ENCODE measurements at regions not wholly inside any gene's neighbourhood (a gene's known extent, or its start where the extent isn't known, plus 50 kb on each side); places are given as distances from the start of the nearest gene placed in this dataset.

GRCh38 chr2:523698-524270 lies 153.4 kb downstream of the TMEM18 start:
- Histone ChIP-seq H3K4me3 (ENCODE audit: low read depth, low read length) (no peak overlapping the region), H2BK12ac (ENCODE audit: low read length) (peak overlapping the region; percentile 51)

GRCh38 chr2:522776-523175 lies 154.4 kb downstream of the TMEM18 start:
- no peaks in the 10 kb centered on the region for H3K36me3 ChIP-seq (ENCODE audit: control insufficient read depth in 1 of 2, insufficient read depth in 2 of 2, low read length in 2 of 2)
- no peak overlapping the region for H2AK5ac ChIP-seq (ENCODE audit: low read length)
- no peak overlapping the region for H3K18ac ChIP-seq (ENCODE audit: low read length)
- H2AFZ ChIP-seq (ENCODE audit: insufficient read depth, low read length, poor library complexity), result no peak overlapping the region
- no peak overlapping the region for H3K4me3 ChIP-seq (ENCODE audit: low read depth, low read length)
- WGBS (ENCODE audit: extremely low coverage, insufficient coverage, insufficient read length), result 100% methylated on average over 3 of the region's 9 CpGs
- H3K14ac ChIP-seq (ENCODE audit: low read length), result no peak overlapping the region
- no peak overlapping the region for H2BK5ac ChIP-seq (ENCODE audit: low read depth, low read length, poor library complexity)
- no peak for DNase-seq
- H2BK12ac ChIP-seq (ENCODE audit: low read length), result no peak overlapping the region
- H3K23ac ChIP-seq (ENCODE audit: low read length), result no peak overlapping the region
- H3K27me3 ChIP-seq (ENCODE audit: insufficient read depth, low read length), result no peaks in the 10 kb centered on the region
- peaks cover 14 to 23% of the 10 kb centered on the region in 2 experiments for H3K4me1 ChIP-seq (ENCODE audit: control insufficient read depth in 1 of 2, insufficient read depth in 2 of 2, low read length in 2 of 2)
- H3K9ac ChIP-seq (ENCODE audit: low read length), result no peak overlapping the region
- no peak overlapping the region for H4K8ac ChIP-seq (ENCODE audit: low read depth, low read length)
- H4K12ac ChIP-seq (ENCODE audit: low read depth, low read length), result no peak overlapping the region
- peaks cover 6% of the 10 kb centered on the region for H3K9me3 ChIP-seq (ENCODE audit: insufficient read depth, low read depth, low read length)
- H3K4me2 ChIP-seq (ENCODE audit: low read length), result no peak overlapping the region
- H3K79me1 ChIP-seq (ENCODE audit: low read length), result peaks cover 10% of the 10 kb centered on the region
- H4K91ac ChIP-seq (ENCODE audit: low read depth, low read length), result peak overlapping the region; percentile 26
- H2BK120ac ChIP-seq (ENCODE audit: insufficient read depth, low read length, poor library complexity), result peak overlapping the region; percentile 4
- no peak overlapping the region for H3K4ac ChIP-seq (ENCODE audit: low read depth, low read length)
- H3K79me2 ChIP-seq (ENCODE audit: control insufficient read depth, insufficient read depth, low read length, poor library complexity), result peaks cover 2% of the 10 kb centered on the region
- no peak overlapping the region for H3K27ac ChIP-seq (ENCODE audit: low read depth, low read length)

More at GRCh38 chr2:523698-524270, 153.4 kb downstream of the TMEM18 start:
- H3K36me3 ChIP-seq (ENCODE audit: control insufficient read depth in 1 of 2, insufficient read depth in 2 of 2, low read length in 2 of 2), result no peaks in the 10 kb centered on the region
- peak overlapping the region; percentile 8 for H4K8ac ChIP-seq (ENCODE audit: low read depth, low read length)
- peaks cover 2% of the 10 kb centered on the region for H3K79me2 ChIP-seq (ENCODE audit: control insufficient read depth, insufficient read depth, low read length, poor library complexity)
- H2BK120ac ChIP-seq (ENCODE audit: insufficient read depth, low read length, poor library complexity), result peak overlapping the region; percentile 59
- WGBS (ENCODE audit: extremely low coverage, insufficient coverage, insufficient read length), result no CpG with 5 or more reads among the region's 12 CpGs
- peaks cover 10% of the 10 kb centered on the region for H3K79me1 ChIP-seq (ENCODE audit: low read length)
- H3K9me3 ChIP-seq (ENCODE audit: insufficient read depth, low read depth, low read length), result peaks cover 6% of the 10 kb centered on the region
- H3K27ac ChIP-seq (ENCODE audit: low read depth, low read length), result peak overlapping the region; percentile 73
- peak; percentile 73 to 93 for DNase-seq
- H3K4me2 ChIP-seq (ENCODE audit: low read length), result peak overlapping the region; percentile 13
- peak overlapping the region; percentile 6 for H2AK5ac ChIP-seq (ENCODE audit: low read length)
- peak overlapping the region; percentile 62 for H3K14ac ChIP-seq (ENCODE audit: low read length)
- peaks cover 14 to 23% of the 10 kb centered on the region in 2 experiments for H3K4me1 ChIP-seq (ENCODE audit: control insufficient read depth in 1 of 2, insufficient read depth in 2 of 2, low read length in 2 of 2)
- H2AFZ ChIP-seq (ENCODE audit: insufficient read depth, low read length, poor library complexity), result no peak overlapping the region
- H4K91ac ChIP-seq (ENCODE audit: low read depth, low read length), result peak overlapping the region; percentile 73
- H2BK5ac ChIP-seq (ENCODE audit: low read depth, low read length, poor library complexity), result peak overlapping the region; percentile 54
- no peak overlapping the region for H3K23ac ChIP-seq (ENCODE audit: low read length)
- H3K18ac ChIP-seq (ENCODE audit: low read length), result peak overlapping the region; percentile 61
- no peaks in the 10 kb centered on the region for H3K27me3 ChIP-seq (ENCODE audit: insufficient read depth, low read length)
- no peak overlapping the region for H3K9ac ChIP-seq (ENCODE audit: low read length)
- no peak overlapping the region for H3K4ac ChIP-seq (ENCODE audit: low read depth, low read length)
- no peak overlapping the region for H4K12ac ChIP-seq (ENCODE audit: low read depth, low read length)

DNA sequence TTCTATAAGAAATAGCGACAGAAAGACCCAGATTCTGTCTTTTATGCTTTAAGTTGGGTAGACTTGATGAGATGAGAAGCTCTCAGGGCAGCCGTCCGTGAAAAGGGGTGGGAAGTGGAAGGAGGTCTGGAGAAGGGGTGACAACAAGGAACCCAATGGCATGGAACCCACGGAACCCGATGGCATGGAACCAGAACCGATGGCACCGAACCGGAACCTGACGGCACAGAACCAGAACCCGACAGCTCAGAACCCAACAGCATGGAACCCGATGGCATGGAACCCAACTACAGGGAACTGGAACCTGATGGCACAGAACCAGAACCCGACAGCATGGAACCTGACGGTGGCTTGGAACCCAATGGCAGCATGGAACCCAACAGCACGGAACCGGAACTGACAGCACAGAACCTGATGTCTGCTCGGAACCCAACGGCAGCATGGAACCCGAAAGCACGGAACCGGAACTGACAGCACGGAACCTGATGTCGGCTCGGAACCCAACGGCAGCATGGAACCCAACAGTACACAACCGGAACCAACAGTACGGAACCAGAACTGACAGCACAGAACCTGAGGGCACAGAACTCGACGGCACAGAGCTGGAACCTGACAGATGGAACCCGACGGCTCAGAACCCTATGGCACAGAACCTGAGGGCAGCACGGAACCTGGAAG lies 155.2 kb downstream of the TMEM18 start:
- H3K79me2 ChIP-seq (ENCODE audit: control insufficient read depth, insufficient read depth, low read length, poor library complexity), result peaks cover 2% of the 10 kb centered on the region
- no peak overlapping the region for H3K4ac ChIP-seq (ENCODE audit: low read depth, low read length)
- H3K9ac ChIP-seq (ENCODE audit: low read length), result no peak overlapping the region
- no peak overlapping the region for H2BK12ac ChIP-seq (ENCODE audit: low read length)
- no peak overlapping the region for H2AK5ac ChIP-seq (ENCODE audit: low read length)
- peaks cover 14 to 23% of the 10 kb centered on the region in 2 experiments for H3K4me1 ChIP-seq (ENCODE audit: control insufficient read depth in 1 of 2, insufficient read depth in 2 of 2, low read length in 2 of 2)
- no peak overlapping the region for H3K4me2 ChIP-seq (ENCODE audit: low read length)
- DNase-seq, result no peak
- H3K4me3 ChIP-seq (ENCODE audit: low read depth, low read length), result no peak overlapping the region
- no peak overlapping the region for H3K18ac ChIP-seq (ENCODE audit: low read length)
- H3K27ac ChIP-seq (ENCODE audit: low read depth, low read length), result no peak overlapping the region
- no peaks in the 10 kb centered on the region for H3K36me3 ChIP-seq (ENCODE audit: control insufficient read depth in 1 of 2, insufficient read depth in 2 of 2, low read length in 2 of 2)
- peaks cover 10% of the 10 kb centered on the region for H3K79me1 ChIP-seq (ENCODE audit: low read length)
- no peak overlapping the region for H2AFZ ChIP-seq (ENCODE audit: insufficient read depth, low read length, poor library complexity)
- H3K14ac ChIP-seq (ENCODE audit: low read length), result no peak overlapping the region
- no peak overlapping the region for H4K12ac ChIP-seq (ENCODE audit: low read depth, low read length)
- no peak overlapping the region for H2BK120ac ChIP-seq (ENCODE audit: insufficient read depth, low read length, poor library complexity)
- no CpG with 5 or more reads among the region's 31 CpGs for WGBS (ENCODE audit: extremely low coverage, insufficient coverage, insufficient read length)
- H4K8ac ChIP-seq (ENCODE audit: low read depth, low read length), result no peak overlapping the region
- H3K23ac ChIP-seq (ENCODE audit: low read length), result no peak overlapping the region
- H3K27me3 ChIP-seq (ENCODE audit: insufficient read depth, low read length), result no peaks in the 10 kb centered on the region
- H3K9me3 ChIP-seq (ENCODE audit: insufficient read depth, low read depth, low read length), result peaks cover 4% of the 10 kb centered on the region
- peak overlapping the region; percentile 26 for H4K91ac ChIP-seq (ENCODE audit: low read depth, low read length)
- no peak overlapping the region for H2BK5ac ChIP-seq (ENCODE audit: low read depth, low read length, poor library complexity)

GRCh38 chr2:520663-521340 lies 156.4 kb downstream of the TMEM18 start:
- Histone ChIP-seq H3K27ac (ENCODE audit: low read depth, low read length) (no peak overlapping the region), H2BK5ac (ENCODE audit: low read depth, low read length, poor library complexity) (no peak overlapping the region), H3K36me3 (ENCODE audit: control insufficient read depth in 1 of 2, insufficient read depth in 2 of 2, low read length in 2 of 2) (no peaks in the 10 kb centered on the region), H2AFZ (ENCODE audit: insufficient read depth, low read length, poor library complexity) (no peak overlapping the region), H3K18ac (ENCODE audit: low read length) (no peak overlapping the region), H3K4me1 (ENCODE audit: control insufficient read depth in 1 of 2, insufficient read depth in 2 of 2, low read length in 2 of 2) (peaks cover 14 to 23% of the 10 kb centered on the region in 2 experiments), H3K4me2 (ENCODE audit: low read length) (no peak overlapping the region), H3K9ac (ENCODE audit: low read length) (no peak overlapping the region), H2AK5ac (ENCODE audit: low read length) (no peak overlapping the region), H3K14ac (ENCODE audit: low read length) (no peak overlapping the region), H4K12ac (ENCODE audit: low read depth, low read length) (no peak overlapping the region), H3K79me2 (ENCODE audit: control insufficient read depth, insufficient read depth, low read length, poor library complexity) (peaks cover 2% of the 10 kb centered on the region), H3K23ac (ENCODE audit: low read length) (no peak overlapping the region), H3K27me3 (ENCODE audit: insufficient read depth, low read length) (no peaks in the 10 kb centered on the region), H3K4me3 (ENCODE audit: low read depth, low read length) (no peak overlapping the region), H4K91ac (ENCODE audit: low read depth, low read length) (no peak overlapping the region), H3K9me3 (ENCODE audit: insufficient read depth, low read depth, low read length) (no peaks in the 10 kb centered on the region), H3K79me1 (ENCODE audit: low read length) (peaks cover 10% of the 10 kb centered on the region), H3K4ac (ENCODE audit: low read depth, low read length) (no peak overlapping the region), H4K8ac (ENCODE audit: low read depth, low read length) (no peak overlapping the region), H2BK12ac (ENCODE audit: low read length) (no peak overlapping the region), H2BK120ac (ENCODE audit: insufficient read depth, low read length, poor library complexity) (no peak overlapping the region)
- WGBS (ENCODE audit: extremely low coverage, insufficient coverage, insufficient read length), result no CpG with 5 or more reads among the region's 11 CpGs
- DNase-seq, result no peak
